GM12878 (cell line): ENCODE measurements at regions not wholly inside any gene's neighbourhood (a gene's known extent, or its start where the extent isn't known, plus 50 kb on each side); places are given as distances from the start of the nearest gene placed in this dataset.

ENCODE experiments used
- ATAC-seq: fragments of 200-7000 bp; cut with Tn5 transposase; 3 replicates; pipeline ENCODE4 v1.9.1; 2020; ENCODE audit warnings: mild to moderate bottlenecking, moderate library complexity
- BruUV-seq: library from RNA; stranded (reverse); fragments of 400-500 nt; replicated peaks from 2 replicates; lab custom pipeline; 2021; lab: Mats Ljungman, UMichigan
- CTCF ChIA-PET: fragments of 300-600 bp; sonication (Branson Sonifier 250); formaldehyde crosslinking; extraction: SDS; loops from one replicate; lab custom pipeline; 2021; ENCODE audit warnings: inconsistent platforms; lab: Yijun Ruan, JAX
- POLR2A ChIA-PET: fragments of 350-600 bp; formaldehyde crosslinking; extraction: SDS; loops from one replicate; lab custom pipeline; 2021; ENCODE audit warnings: inconsistent platforms; lab: Charles Lee
- RAD21 ChIA-PET: fragments of 300-600 bp; sonication (Branson Sonifier 250); formaldehyde crosslinking; loops from one replicate; lab custom pipeline; 2023; ENCODE audit warnings: antibody characterized with exemption; ENCODE audit not compliant: unreplicated experiment; lab: Charles Lee
- SMC1A ChIA-PET: fragments of 300-600 bp; sonication (Branson Sonifier 250); formaldehyde crosslinking; loops from one replicate; lab custom pipeline; 2023; ENCODE audit not compliant: unreplicated experiment, uncharacterized antibody; lab: Charles Lee
- DNase-seq: peaks from one replicate; pipeline ENCODE4 v3.0.0-alpha.2; 2011; ENCODE audit warnings: low read depth, low spot score
- FAIRE-seq: peaks from 3 replicates; lab custom pipeline; 2011; peaks lifted over from hg19 to GRCh38; lab: Jason Lieb, UNC
- H2AFZ ChIP-seq: 2 replicates; pipeline ENCODE4 v1.6.0; 2011; ENCODE audit warnings: low read depth, low read length, control low read depth; ENCODE audit not compliant: control insufficient read depth
- H3K27ac ChIP-seq: 2 replicates; pipeline ENCODE4 v1.5.1; 2011; ENCODE audit warnings: control low read depth; ENCODE audit not compliant: control insufficient read depth, insufficient read depth
- H3K27me3 ChIP-seq, 2 experiments: replicated peaks in 1 of 2; 2 replicates each; pipeline versions ENCODE4 v1.6.0 to v1.6.1; 2011; ENCODE audit warnings: low read length in 1 of 2; ENCODE audit not compliant: control insufficient read depth in 2 of 2, insufficient read depth in 2 of 2
- H3K36me3 ChIP-seq, 2 experiments: 2 replicates each; pipeline ENCODE4 v1.5.1; 2011; ENCODE audit warnings: low read length in 1 of 2; ENCODE audit not compliant: control insufficient read depth in 2 of 2, insufficient read depth in 2 of 2
- H3K4me1 ChIP-seq: 2 replicates; pipeline ENCODE4 v1.6.1; 2011; ENCODE audit warnings: mild to moderate bottlenecking, low read length, moderate library complexity, mixed read lengths; ENCODE audit not compliant: control insufficient read depth, insufficient read depth
- H3K4me2 ChIP-seq: 2 replicates; pipeline ENCODE4 v1.6.0; 2011; ENCODE audit warnings: control low read depth; ENCODE audit not compliant: control insufficient read depth, insufficient read depth
- H3K4me3 ChIP-seq: fragments of 200-600 bp; sonication (generic); 2 replicates; pipeline ENCODE4 v1.5.1; 2016
- H3K79me2 ChIP-seq: 2 replicates; pipeline ENCODE4 v1.6.0; 2011; ENCODE audit warnings: low read length; ENCODE audit not compliant: control insufficient read depth, insufficient read depth
- H3K9ac ChIP-seq: 2 replicates; pipeline ENCODE4 v1.8.0; 2011; ENCODE audit warnings: low read length, control low read depth, mixed read lengths; ENCODE audit not compliant: control insufficient read depth, insufficient read depth
- H3K9me3 ChIP-seq: replicated peaks from 3 replicates; pipeline ENCODE4 v1.5.1; 2011; ENCODE audit warnings: mild to moderate bottlenecking, low read length; ENCODE audit not compliant: control insufficient read depth, insufficient read depth
- H4K20me1 ChIP-seq: 2 replicates; pipeline ENCODE4 v1.6.0; 2011; ENCODE audit not compliant: control insufficient read depth, insufficient read depth
- CEBPZ ChIP-seq: fragments of 150-350 bp; IDR thresholded peaks from 2 replicates; pipeline ENCODE4 v1.6.1; 2016; ENCODE audit warnings: low read depth, low read length
- CHD1 ChIP-seq: IDR thresholded peaks from 2 replicates; pipeline ENCODE4 v1.6.1; 2012; ENCODE audit warnings: low read depth, low read length, improper control_type of control experiment
- CHD2 ChIP-seq: IDR thresholded peaks from 2 replicates; pipeline ENCODE4 v1.6.1; 2011; ENCODE audit warnings: low read depth, low read length, improper control_type of control experiment, borderline replicate concordance
- CTCF ChIP-seq, 3 experiments: IDR thresholded peaks in 2 of 3; conservative IDR thresholded peaks in 1 of 3; 2 replicates each; pipeline ENCODE4 v1.5.1; 2011; ENCODE audit warnings: low read depth in 3 of 3, low read length in 3 of 3, mild to moderate bottlenecking in 3 of 3, control low read depth in 2 of 3, moderate library complexity in 2 of 3, inconsistent platforms in 1 of 3, mixed read lengths in 1 of 3; ENCODE audit not compliant: control insufficient read depth in 2 of 3, insufficient read depth in 1 of 3; ENCODE audit errors: extremely low read depth in 1 of 3
- EED ChIP-seq: sonication (generic); IDR thresholded peaks from 2 replicates; pipeline ENCODE4 v1.6.1; 2016; ENCODE audit warnings: antibody characterized with exemption, low read depth
- HDAC2 ChIP-seq: fragments of 200-600 bp; sonication (generic); IDR thresholded peaks from 2 replicates; pipeline ENCODE4 v1.6.1; 2017
- JUNB ChIP-seq: IDR thresholded peaks from 2 replicates; pipeline ENCODE4 v1.6.1; 2016; ENCODE audit warnings: antibody characterized with exemption, mild to moderate bottlenecking
- LARP7 ChIP-seq: fragments of 450-650 bp; IDR thresholded peaks from 2 replicates; pipeline ENCODE4 v1.6.1; 2017; ENCODE audit warnings: mild to moderate bottlenecking
- MYB ChIP-seq: fragments of 150-350 bp; IDR thresholded peaks from 2 replicates; pipeline ENCODE4 v1.6.1; 2014; ENCODE audit warnings: mild to moderate bottlenecking, low read depth, low read length, borderline replicate concordance
- RAD21 ChIP-seq: IDR thresholded peaks from 2 replicates; pipeline ENCODE4 v1.6.1; 2011; ENCODE audit warnings: mild to moderate bottlenecking, low read depth, low read length, moderate library complexity; ENCODE audit not compliant: insufficient read depth
- RAD51 ChIP-seq: fragments of 450-650 bp; IDR thresholded peaks from 2 replicates; pipeline ENCODE4 v1.6.1; 2016; ENCODE audit warnings: moderate library complexity, mild to moderate bottlenecking, inconsistent platforms
- SIX5 ChIP-seq: IDR thresholded peaks from 2 replicates; pipeline ENCODE4 v1.6.1; 2011; ENCODE audit warnings: mild to moderate bottlenecking, low read depth, low read length, moderate library complexity; ENCODE audit not compliant: severe bottlenecking
- SMC3 ChIP-seq: IDR thresholded peaks from 2 replicates; pipeline ENCODE4 v1.6.1; 2011; ENCODE audit warnings: low read length, improper control_type of control experiment, borderline replicate concordance
- YY1 ChIP-seq: IDR thresholded peaks from 2 replicates; pipeline ENCODE4 v1.6.1; 2011; ENCODE audit warnings: low read depth, mild to moderate bottlenecking, low read length
- ZSCAN29 ChIP-seq: fragments of 450-650 bp; IDR thresholded peaks from 2 replicates; pipeline ENCODE4 v1.6.1; 2017; ENCODE audit warnings: mild to moderate bottlenecking, moderate library complexity
- WGBS: methylation state at CpG from one replicate; pipeline ENCODE4 v1.1.6; 2016; ENCODE audit warnings: low lambda C conversion rate; ENCODE audit not compliant: insufficient replicate concordance, insufficient coverage; ENCODE audit errors: missing lambda C conversion rate; 5-methylcytosine and 5-hydroxymethylcytosine counted together
- in situ Hi-C: fragments of 300-500 bp; cut with MboI; formaldehyde crosslinking; loops from 9 replicates; pipeline ENCODE4 v1.14.3; 2018; ENCODE audit warnings: mixed read lengths
- intact Hi-C: fragments of 100-400 bp; cut with micrococcal nuclease; formaldehyde crosslinking; loops from one replicate; pipeline ENCODE4 v1.14.2; 2022; ENCODE audit not compliant: unreplicated experiment
- TF ChIP-seq, protein P1 (sequence below): fragments of 450-650 bp; IDR thresholded peaks from 2 replicates; pipeline ENCODE4 v1.6.1; 2016; ENCODE audit warnings: mild to moderate bottlenecking

DNA sequence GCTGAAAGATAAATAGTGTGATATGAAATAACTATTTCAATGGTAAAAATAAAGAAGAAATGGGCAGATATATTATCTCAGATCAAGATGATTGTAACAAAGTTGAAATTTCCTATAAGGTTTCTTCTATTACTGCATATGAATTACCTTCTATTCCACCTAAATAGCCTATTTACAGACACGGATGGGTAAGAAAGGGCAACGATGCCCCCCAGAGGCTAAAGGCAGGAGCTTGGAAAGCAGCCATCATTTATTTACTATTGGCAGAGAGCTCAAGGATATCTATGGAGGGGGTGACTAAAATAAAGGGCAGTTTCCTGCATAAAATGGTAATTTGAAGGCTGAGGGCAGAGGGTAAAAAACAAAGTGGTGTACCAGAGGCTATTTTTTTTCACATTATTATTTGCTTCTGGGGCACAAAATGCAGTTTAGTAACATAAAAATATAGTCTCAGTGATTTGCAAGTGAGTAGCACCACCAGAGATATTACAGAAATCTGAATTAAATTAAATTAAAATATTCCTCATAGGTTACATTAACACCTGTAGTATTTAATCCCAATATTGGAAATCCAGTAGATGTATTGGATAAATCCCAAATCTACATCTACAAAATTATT is 123.1 kb downstream of the BTC start:
- TF ChIP-seq RAD21 (peak; percentile 58), EED (no peak), CTCF (IDR thresholded peaks at IDR 0.05 in 2 of 3, conservative IDR thresholded peaks at IDR 0.05 in 1 of 3; ENCODE audit: control insufficient read depth in 2 of 3, extremely low read depth in 1 of 3, insufficient read depth in 1 of 3, low read depth in 3 of 3, low read length in 3 of 3) (peak; percentile 38 to 68 (median 52)), CEBPZ (no peak), RAD51 (no peak), ZSCAN29 (no peak), MYB (no peak), JUNB (no peak), SMC3 (peak; percentile 61; the same call in 1 of the 2 replicates), SIX5 (no peak), CHD1 (no peak), YY1 (0 out of 2 replicates have a peak, but pooled peaks have one; percentile 17), LARP7 (no peak), CHD2 (no peak), HDAC2 (no peak)
- TF ChIP-seq, protein P1, sequence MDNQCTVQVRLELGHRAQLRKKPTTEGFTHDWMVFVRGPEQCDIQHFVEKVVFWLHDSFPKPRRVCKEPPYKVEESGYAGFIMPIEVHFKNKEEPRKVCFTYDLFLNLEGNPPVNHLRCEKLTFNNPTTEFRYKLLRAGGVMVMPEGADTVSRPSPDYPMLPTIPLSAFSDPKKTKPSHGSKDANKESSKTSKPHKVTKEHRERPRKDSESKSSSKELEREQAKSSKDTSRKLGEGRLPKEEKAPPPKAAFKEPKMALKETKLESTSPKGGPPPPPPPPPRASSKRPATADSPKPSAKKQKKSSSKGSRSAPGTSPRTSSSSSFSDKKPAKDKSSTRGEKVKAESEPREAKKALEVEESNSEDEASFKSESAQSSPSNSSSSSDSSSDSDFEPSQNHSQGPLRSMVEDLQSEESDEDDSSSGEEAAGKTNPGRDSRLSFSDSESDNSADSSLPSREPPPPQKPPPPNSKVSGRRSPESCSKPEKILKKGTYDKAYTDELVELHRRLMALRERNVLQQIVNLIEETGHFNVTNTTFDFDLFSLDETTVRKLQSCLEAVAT = no peak
- TF ChIP-seq, all 136 proteins: peak for 4
- FAIRE-seq = peak; percentile 23
- intact Hi-C loops = loop anchor here (1.0 to 2.0 kb wide), 4 partner anchors 48 to 351 kb away; no protein-coding TSS in a partner anchor

More for the DNA sequence above, 123.1 kb downstream of the BTC start:
- RAD21 ChIA-PET = interaction anchor here (0.6 to 1.4 kb wide), 12 partner anchors 12 to 443 kb away, joined by 3 to 12 read pairs (median 4); no protein-coding TSS in a partner anchor
- POLR2A ChIA-PET = no interaction called here
- Histone ChIP-seq H3K9me3 (no peaks in the 10 kb centered on the region), H2AFZ (no peak overlapping the region), H3K4me3 (no peak overlapping the region), H3K4me1 (no peaks in the 10 kb centered on the region), H3K36me3 (no peaks in the 10 kb centered on the region), H3K9ac (no peak overlapping the region), H4K20me1 (no peaks in the 10 kb centered on the region), H3K4me2 (no peak overlapping the region), H3K27me3 (no peaks in the 10 kb centered on the region), H3K27ac (no peak overlapping the region), H3K79me2 (no peaks in the 10 kb centered on the region)
- SMC1A ChIA-PET = interaction anchor here (0.6 to 1.7 kb wide), 15 partner anchors 17 to 482 kb away, joined by 3 to 17 read pairs (median 3); no protein-coding TSS in a partner anchor
- BruUV-seq = no TSS peak
- peak; percentile 90 for ATAC-seq
- CTCF ChIA-PET = interaction anchor here (0.6 to 10.4 kb wide), 21 partner anchors 8 to 481 kb away, joined by 3 to 95 read pairs (median 4); no protein-coding TSS in a partner anchor
- DNase-seq = no peak
- WGBS = 2% methylated on average over 2 of the region's 2 CpGs
- in situ Hi-C loops = loop anchor here (5.0 to 10.0 kb wide), 3 partner anchors 294 to 476 kb away; no protein-coding TSS in a partner anchor
